22Rv1 (cell line): ENCODE measurements at regions not wholly inside any gene's neighbourhood (a gene's known extent, or its start where the extent isn't known, plus 50 kb on each side); places are given as distances from the start of the nearest gene placed in this dataset.

Source experiments
- ZFX ChIP-seq: fragments of 450-650 bp; IDR thresholded peaks from 2 replicates; pipeline ENCODE4 v1.6.1; 2017; ENCODE audit warnings: antibody characterized with exemption, borderline replicate concordance
- TF ChIP-seq, protein P1 (sequence below): fragments of 450-650 bp; IDR thresholded peaks from 2 replicates; pipeline ENCODE4 v1.5.1; 2017; ENCODE audit warnings: mild to moderate bottlenecking

DNA sequence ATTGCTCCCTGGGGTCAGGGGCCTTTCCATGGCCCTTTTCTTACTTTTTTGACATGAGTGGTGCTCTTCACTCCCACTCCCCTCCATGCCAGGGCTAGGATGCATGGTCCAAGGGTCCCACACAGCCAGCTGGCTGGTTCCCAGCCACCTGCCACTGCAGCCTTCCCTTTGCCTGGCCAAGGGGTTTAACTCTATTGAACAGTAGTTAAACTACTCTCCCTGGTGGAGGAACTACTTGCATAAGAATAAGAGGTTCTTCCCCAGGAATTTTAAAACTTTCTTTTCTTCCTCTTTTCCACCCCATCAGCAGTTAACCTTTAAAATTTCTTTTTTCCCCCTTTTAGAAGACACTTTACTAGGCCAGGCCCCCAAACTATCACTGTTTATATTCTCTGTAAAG lies 1532.8 kb upstream of the ACO1 start:
- TF ChIP-seq, protein P1, sequence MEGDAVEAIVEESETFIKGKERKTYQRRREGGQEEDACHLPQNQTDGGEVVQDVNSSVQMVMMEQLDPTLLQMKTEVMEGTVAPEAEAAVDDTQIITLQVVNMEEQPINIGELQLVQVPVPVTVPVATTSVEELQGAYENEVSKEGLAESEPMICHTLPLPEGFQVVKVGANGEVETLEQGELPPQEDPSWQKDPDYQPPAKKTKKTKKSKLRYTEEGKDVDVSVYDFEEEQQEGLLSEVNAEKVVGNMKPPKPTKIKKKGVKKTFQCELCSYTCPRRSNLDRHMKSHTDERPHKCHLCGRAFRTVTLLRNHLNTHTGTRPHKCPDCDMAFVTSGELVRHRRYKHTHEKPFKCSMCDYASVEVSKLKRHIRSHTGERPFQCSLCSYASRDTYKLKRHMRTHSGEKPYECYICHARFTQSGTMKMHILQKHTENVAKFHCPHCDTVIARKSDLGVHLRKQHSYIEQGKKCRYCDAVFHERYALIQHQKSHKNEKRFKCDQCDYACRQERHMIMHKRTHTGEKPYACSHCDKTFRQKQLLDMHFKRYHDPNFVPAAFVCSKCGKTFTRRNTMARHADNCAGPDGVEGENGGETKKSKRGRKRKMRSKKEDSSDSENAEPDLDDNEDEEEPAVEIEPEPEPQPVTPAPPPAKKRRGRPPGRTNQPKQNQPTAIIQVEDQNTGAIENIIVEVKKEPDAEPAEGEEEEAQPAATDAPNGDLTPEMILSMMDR: no peak
- TF ChIP-seq ZFX: no peak
